ENCODE measurements at regions not wholly inside any gene's neighbourhood (a gene's known extent, or its start where the extent isn't known, plus 50 kb on each side); places are given as distances from the start of the nearest gene placed in this dataset.

- Histone ChIP-seq H3F3A (replicated peaks; ENCODE audit: insufficient read depth) (no peaks in the 10 kb centered on the region), H3K4me1 (ENCODE audit: control insufficient read depth in 1 of 2, insufficient read depth in 2 of 2, low read depth in 1 of 2, low read length in 1 of 2) (no peaks in the 10 kb centered on the region), H3K4me2 (no peak overlapping the region), H3K9me2 (no peaks in the 10 kb centered on the region), H3K9me3 (no peaks in the 10 kb centered on the region), H4K20me1 (ENCODE audit: insufficient read depth) (no peaks in the 10 kb centered on the region), H3K36me3 (replicated peaks in 1 of 2; ENCODE audit: control insufficient read depth in 1 of 2, insufficient read depth in 2 of 2, low read length in 1 of 2) (no peaks in the 10 kb centered on the region), H3K27me3 (ENCODE audit: insufficient read depth) (no peaks in the 10 kb centered on the region), H3K4me3 (ENCODE audit: low read depth in 2 of 2, low read length in 1 of 2) (no peak overlapping the region), H3K9ac (no peak overlapping the region), H3K79me2 (ENCODE audit: insufficient read depth) (no peaks in the 10 kb centered on the region), H2AFZ (ENCODE audit: low read depth) (no peak overlapping the region), H3K27ac (ENCODE audit: low read depth in 2 of 2, low read length in 1 of 2) (no peak overlapping the region)
- no peak for TF ChIP-seq GATA2 (CRISPR knock-in tag; IDR thresholded peaks at IDR 0.05)
- TF ChIP-seq ZBTB33 (IDR thresholded peaks at IDR 0.05; ENCODE audit: borderline replicate concordance, low read depth): no peak
- no peak for TF ChIP-seq NFIC (IDR thresholded peaks at IDR 0.05; ENCODE audit: borderline replicate concordance)
- no peak for TF ChIP-seq PBX3 (IDR thresholded peaks at IDR 0.05)
- TF ChIP-seq JUND (IDR thresholded peaks at IDR 0.05): no peak
- TF ChIP-seq FOSL2 (IDR thresholded peaks at IDR 0.05; ENCODE audit: borderline replicate concordance, low read depth): no peak
- TF ChIP-seq, protein P1, sequence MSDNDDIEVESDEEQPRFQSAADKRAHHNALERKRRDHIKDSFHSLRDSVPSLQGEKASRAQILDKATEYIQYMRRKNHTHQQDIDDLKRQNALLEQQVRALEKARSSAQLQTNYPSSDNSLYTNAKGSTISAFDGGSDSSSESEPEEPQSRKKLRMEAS (IDR thresholded peaks at IDR 0.05; ENCODE audit: low read depth): no peak
- TF ChIP-seq ELF1 (IDR thresholded peaks at IDR 0.05): no peak
- no peak for TF ChIP-seq GABPA (IDR thresholded peaks at IDR 0.05; ENCODE audit: low read depth)
- TF ChIP-seq, protein P2, sequence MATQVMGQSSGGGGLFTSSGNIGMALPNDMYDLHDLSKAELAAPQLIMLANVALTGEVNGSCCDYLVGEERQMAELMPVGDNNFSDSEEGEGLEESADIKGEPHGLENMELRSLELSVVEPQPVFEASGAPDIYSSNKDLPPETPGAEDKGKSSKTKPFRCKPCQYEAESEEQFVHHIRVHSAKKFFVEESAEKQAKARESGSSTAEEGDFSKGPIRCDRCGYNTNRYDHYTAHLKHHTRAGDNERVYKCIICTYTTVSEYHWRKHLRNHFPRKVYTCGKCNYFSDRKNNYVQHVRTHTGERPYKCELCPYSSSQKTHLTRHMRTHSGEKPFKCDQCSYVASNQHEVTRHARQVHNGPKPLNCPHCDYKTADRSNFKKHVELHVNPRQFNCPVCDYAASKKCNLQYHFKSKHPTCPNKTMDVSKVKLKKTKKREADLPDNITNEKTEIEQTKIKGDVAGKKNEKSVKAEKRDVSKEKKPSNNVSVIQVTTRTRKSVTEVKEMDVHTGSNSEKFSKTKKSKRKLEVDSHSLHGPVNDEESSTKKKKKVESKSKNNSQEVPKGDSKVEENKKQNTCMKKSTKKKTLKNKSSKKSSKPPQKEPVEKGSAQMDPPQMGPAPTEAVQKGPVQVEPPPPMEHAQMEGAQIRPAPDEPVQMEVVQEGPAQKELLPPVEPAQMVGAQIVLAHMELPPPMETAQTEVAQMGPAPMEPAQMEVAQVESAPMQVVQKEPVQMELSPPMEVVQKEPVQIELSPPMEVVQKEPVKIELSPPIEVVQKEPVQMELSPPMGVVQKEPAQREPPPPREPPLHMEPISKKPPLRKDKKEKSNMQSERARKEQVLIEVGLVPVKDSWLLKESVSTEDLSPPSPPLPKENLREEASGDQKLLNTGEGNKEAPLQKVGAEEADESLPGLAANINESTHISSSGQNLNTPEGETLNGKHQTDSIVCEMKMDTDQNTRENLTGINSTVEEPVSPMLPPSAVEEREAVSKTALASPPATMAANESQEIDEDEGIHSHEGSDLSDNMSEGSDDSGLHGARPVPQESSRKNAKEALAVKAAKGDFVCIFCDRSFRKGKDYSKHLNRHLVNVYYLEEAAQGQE (IDR thresholded peaks at IDR 0.05; ENCODE audit: low read depth, low read length): no peak
- no peak for TF ChIP-seq CHD2 (IDR thresholded peaks at IDR 0.05; ENCODE audit: low read length, partially characterized antibody)
- TF ChIP-seq SIN3A (IDR thresholded peaks at IDR 0.05; ENCODE audit: borderline replicate concordance, low read depth, low read length): no peak
- TF ChIP-seq FOXJ3 (CRISPR knock-in tag; IDR thresholded peaks at IDR 0.05): no peak
- no peak for TF ChIP-seq NRF1 (IDR thresholded peaks at IDR 0.05; ENCODE audit: low read depth, low read length)
- no peak for TF ChIP-seq FOXM1 (IDR thresholded peaks at IDR 0.05; ENCODE audit: low read depth)
- no peak for TF ChIP-seq RXRA (IDR thresholded peaks at IDR 0.05; ENCODE audit: borderline replicate concordance, low read depth)
- TF ChIP-seq SMC3 (IDR thresholded peaks at IDR 0.05; ENCODE audit: low read depth, low read length): no peak
- no peak for TF ChIP-seq POLR2AphosphoS5 (IDR thresholded peaks at IDR 0.05; ENCODE audit: low read depth, low read length)
- no peak for TF ChIP-seq CTCF (IDR thresholded peaks at IDR 0.05)
- TF ChIP-seq YY1 (IDR thresholded peaks at IDR 0.05; ENCODE audit: low read depth): no peak
- CTCF ChIA-PET: no interaction called here
- 40% methylated on average over 4 of the region's 4 CpGs for whole genome bisulfite sequencing (ENCODE audit: low lambda C conversion rate)
- POLR2A ChIA-PET: no interaction called here
- DNase-seq: no peak
Observed at GRCh38 chr2:136291871-136292270, 173.9 kb upstream of the CXCR4 start.
